PC-9 (cell line): ENCODE measurements at regions not wholly inside any gene's neighbourhood (a gene's known extent, or its start where the extent isn't known, plus 50 kb on each side); places are given as distances from the start of the nearest gene placed in this dataset.

Source experiments
- EZH2 ChIP-seq: fragments of 200-600 bp; sonication (generic); IDR thresholded peaks from 2 replicates; pipeline ENCODE4 v1.8.0; 2017; ENCODE audit warnings: antibody characterized with exemption, low read depth
- TF ChIP-seq, protein P1 (sequence below): fragments of 200-600 bp; sonication (generic); conservative IDR thresholded peaks from 2 replicates; pipeline ENCODE4 v1.6.1; 2017; ENCODE audit warnings: mixed run types, antibody characterized with exemption, mild to moderate bottlenecking, moderate library complexity

DNA sequence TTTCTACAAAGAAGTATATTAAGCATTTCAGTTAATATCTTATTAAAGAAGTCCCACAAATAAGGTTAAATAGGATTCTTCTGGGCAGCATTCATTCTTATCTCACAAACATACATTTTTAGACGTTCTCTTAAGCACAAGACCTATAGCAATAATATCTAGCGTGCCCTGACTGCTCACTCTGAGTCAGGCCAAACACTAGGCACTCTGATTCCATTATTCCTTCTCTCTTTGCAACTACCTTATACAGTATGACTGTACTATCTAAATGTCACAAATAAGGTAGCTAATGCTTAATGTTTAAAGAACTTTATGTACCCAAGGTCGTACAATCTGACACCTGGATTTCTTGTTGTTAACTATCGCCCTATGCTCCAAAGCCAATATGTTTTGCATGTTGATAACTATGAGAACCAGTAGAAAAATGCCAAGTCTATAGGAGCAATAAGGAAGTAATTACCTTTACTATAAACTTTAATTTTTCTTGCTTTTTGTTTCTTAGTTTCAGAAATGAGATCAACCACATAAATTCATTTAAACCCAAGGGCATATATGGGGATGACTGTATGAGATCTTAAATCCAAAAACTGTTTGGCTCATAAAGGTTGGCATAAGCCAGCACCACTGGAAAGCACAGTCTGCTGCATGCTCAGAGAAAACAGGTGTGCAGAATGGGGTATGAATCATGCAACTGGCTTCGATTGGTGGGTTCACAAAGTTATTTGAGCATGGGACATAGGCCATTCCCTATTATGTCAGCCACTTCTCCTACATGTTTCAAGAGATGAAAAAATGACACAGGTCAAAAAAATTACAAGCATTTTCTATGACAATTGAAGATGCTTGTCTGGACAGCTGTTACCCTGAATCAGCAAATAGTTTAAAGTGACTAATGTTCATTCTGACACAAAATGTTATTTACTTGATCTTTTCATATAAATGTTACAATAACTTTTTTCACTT lies 352.0 kb downstream of the IRS1 start:
- TF ChIP-seq, protein P1, sequence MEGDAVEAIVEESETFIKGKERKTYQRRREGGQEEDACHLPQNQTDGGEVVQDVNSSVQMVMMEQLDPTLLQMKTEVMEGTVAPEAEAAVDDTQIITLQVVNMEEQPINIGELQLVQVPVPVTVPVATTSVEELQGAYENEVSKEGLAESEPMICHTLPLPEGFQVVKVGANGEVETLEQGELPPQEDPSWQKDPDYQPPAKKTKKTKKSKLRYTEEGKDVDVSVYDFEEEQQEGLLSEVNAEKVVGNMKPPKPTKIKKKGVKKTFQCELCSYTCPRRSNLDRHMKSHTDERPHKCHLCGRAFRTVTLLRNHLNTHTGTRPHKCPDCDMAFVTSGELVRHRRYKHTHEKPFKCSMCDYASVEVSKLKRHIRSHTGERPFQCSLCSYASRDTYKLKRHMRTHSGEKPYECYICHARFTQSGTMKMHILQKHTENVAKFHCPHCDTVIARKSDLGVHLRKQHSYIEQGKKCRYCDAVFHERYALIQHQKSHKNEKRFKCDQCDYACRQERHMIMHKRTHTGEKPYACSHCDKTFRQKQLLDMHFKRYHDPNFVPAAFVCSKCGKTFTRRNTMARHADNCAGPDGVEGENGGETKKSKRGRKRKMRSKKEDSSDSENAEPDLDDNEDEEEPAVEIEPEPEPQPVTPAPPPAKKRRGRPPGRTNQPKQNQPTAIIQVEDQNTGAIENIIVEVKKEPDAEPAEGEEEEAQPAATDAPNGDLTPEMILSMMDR = no peak
- TF ChIP-seq EZH2 = no peak
